ENCODE measurements at regions not wholly inside any gene's neighbourhood (a gene's known extent, or its start where the extent isn't known, plus 50 kb on each side); places are given as distances from the start of the nearest gene placed in this dataset.

- TF ChIP-seq, protein P1, sequence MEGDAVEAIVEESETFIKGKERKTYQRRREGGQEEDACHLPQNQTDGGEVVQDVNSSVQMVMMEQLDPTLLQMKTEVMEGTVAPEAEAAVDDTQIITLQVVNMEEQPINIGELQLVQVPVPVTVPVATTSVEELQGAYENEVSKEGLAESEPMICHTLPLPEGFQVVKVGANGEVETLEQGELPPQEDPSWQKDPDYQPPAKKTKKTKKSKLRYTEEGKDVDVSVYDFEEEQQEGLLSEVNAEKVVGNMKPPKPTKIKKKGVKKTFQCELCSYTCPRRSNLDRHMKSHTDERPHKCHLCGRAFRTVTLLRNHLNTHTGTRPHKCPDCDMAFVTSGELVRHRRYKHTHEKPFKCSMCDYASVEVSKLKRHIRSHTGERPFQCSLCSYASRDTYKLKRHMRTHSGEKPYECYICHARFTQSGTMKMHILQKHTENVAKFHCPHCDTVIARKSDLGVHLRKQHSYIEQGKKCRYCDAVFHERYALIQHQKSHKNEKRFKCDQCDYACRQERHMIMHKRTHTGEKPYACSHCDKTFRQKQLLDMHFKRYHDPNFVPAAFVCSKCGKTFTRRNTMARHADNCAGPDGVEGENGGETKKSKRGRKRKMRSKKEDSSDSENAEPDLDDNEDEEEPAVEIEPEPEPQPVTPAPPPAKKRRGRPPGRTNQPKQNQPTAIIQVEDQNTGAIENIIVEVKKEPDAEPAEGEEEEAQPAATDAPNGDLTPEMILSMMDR (IDR thresholded peaks at IDR 0.05; ENCODE audit: poor library complexity, severe bottlenecking), result no peak
- Histone ChIP-seq H3K36me3 (ENCODE audit: low read depth) (no peaks in the 10 kb centered on the region; the same call in 1 of the 2 replicates), H3K27me3 (ENCODE audit: insufficient read depth, poor library complexity, severe bottlenecking) (no peaks in the 10 kb centered on the region), H3K27ac (ENCODE audit: poor library complexity, severe bottlenecking) (no peak overlapping the region), H3K4me1 (ENCODE audit: insufficient read depth, poor library complexity, severe bottlenecking) (peaks cover 2% of the 10 kb centered on the region), H3K9me3 (ENCODE audit: severe bottlenecking) (no peaks in the 10 kb centered on the region), H3K4me3 (ENCODE audit: severe bottlenecking) (no peak overlapping the region)
- no peak for ATAC-seq (ENCODE audit: low read depth)
- DNase-seq (ENCODE audit: low spot score), result no peak
Measured at GRCh38 chr7:115153769-115154477, 232.0 kb downstream of the MDFIC start.

GRCh38 chr7:115153176-115153575 lies 231.3 kb downstream of the MDFIC start:
- Histone ChIP-seq H3K27ac (ENCODE audit: poor library complexity, severe bottlenecking) (no peak overlapping the region), H3K27me3 (ENCODE audit: insufficient read depth, poor library complexity, severe bottlenecking) (no peaks in the 10 kb centered on the region), H3K4me1 (ENCODE audit: insufficient read depth, poor library complexity, severe bottlenecking) (peaks cover 2% of the 10 kb centered on the region), H3K36me3 (ENCODE audit: low read depth) (no peaks in the 10 kb centered on the region; the same call in 1 of the 2 replicates), H3K9me3 (ENCODE audit: severe bottlenecking) (no peaks in the 10 kb centered on the region), H3K4me3 (ENCODE audit: severe bottlenecking) (no peak overlapping the region)
- ATAC-seq (ENCODE audit: low read depth), result no peak
- DNase-seq (ENCODE audit: low spot score), result no peak
- TF ChIP-seq, protein P1 (IDR thresholded peaks at IDR 0.05; ENCODE audit: poor library complexity, severe bottlenecking), result no peak

DNA sequence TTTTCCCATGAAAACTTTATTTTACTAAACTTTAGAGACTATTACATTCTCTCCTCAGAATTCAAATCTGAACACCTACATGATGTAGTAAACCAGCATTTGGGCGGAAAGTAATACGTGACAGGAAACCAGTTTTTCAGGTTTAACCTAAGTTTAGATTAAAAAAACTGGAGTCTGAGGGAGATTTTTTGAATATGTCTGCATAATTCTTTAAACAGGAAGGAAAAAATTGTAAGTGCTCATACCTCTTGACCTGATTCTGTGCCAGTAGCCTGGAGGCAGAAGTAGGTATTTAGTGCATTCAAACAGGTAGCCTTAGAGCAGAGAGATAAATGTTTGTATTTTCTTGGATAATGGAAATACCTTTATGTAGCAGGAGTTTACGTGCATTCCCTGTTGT lies 224.3 kb downstream of the MDFIC start:
- Histone ChIP-seq H3K4me1 (ENCODE audit: insufficient read depth, poor library complexity, severe bottlenecking) (peaks cover 21% of the 10 kb centered on the region), H3K9me3 (ENCODE audit: severe bottlenecking) (no peaks in the 10 kb centered on the region), H3K27ac (ENCODE audit: poor library complexity, severe bottlenecking) (peak overlapping the region; percentile 92), H3K36me3 (ENCODE audit: low read depth) (no peaks in the 10 kb centered on the region), H3K4me3 (ENCODE audit: severe bottlenecking) (no peak overlapping the region), H3K27me3 (ENCODE audit: insufficient read depth, poor library complexity, severe bottlenecking) (no peaks in the 10 kb centered on the region)
- DNase-seq (ENCODE audit: low spot score), result peak; percentile 66
- ATAC-seq (ENCODE audit: low read depth), result peak; percentile 96
- TF ChIP-seq, protein P1 (IDR thresholded peaks at IDR 0.05; ENCODE audit: poor library complexity, severe bottlenecking), result no peak

DNA sequence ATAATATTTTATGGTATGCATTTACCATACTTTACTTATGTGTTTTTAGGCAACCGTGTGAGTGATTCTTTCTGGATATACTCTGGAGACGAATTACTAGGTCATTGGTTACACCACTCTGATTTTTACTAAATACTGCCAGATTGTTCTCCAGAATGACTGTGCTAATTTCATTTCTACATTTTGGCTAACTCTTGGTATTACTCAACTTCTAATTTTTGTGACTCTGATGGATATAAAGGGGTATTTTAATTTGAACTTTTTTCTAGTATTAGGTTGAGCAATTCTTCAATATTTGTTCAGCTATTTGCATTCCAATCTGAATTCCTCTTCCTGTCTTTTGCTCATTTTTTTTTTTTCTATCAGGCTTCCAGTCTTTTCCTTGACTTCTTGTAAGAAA lies 223.6 kb downstream of the MDFIC start:
- no peaks in the 10 kb centered on the region for H3K27me3 ChIP-seq (ENCODE audit: insufficient read depth, poor library complexity, severe bottlenecking)
- peak overlapping the region; percentile 92 for H3K27ac ChIP-seq (ENCODE audit: poor library complexity, severe bottlenecking)
- no peaks in the 10 kb centered on the region for H3K36me3 ChIP-seq (ENCODE audit: low read depth)
- no peak for DNase-seq (ENCODE audit: low spot score)
- H3K9me3 ChIP-seq (ENCODE audit: severe bottlenecking), result no peaks in the 10 kb centered on the region
- TF ChIP-seq, protein P1 (IDR thresholded peaks at IDR 0.05; ENCODE audit: poor library complexity, severe bottlenecking), result no peak
- no peak overlapping the region for H3K4me3 ChIP-seq (ENCODE audit: severe bottlenecking)
- peak; percentile 40 for ATAC-seq (ENCODE audit: low read depth)
- H3K4me1 ChIP-seq (ENCODE audit: insufficient read depth, poor library complexity, severe bottlenecking), result peaks cover 21% of the 10 kb centered on the region

- ATAC-seq (ENCODE audit: low read depth) (no peak), DNase-seq (ENCODE audit: low spot score) (no peak)
- H3K27me3 ChIP-seq (ENCODE audit: insufficient read depth, poor library complexity, severe bottlenecking), result no peaks in the 10 kb centered on the region
- no peak overlapping the region for H3K4me3 ChIP-seq (ENCODE audit: severe bottlenecking)
- H3K36me3 ChIP-seq (ENCODE audit: low read depth), result no peaks in the 10 kb centered on the region
- no peaks in the 10 kb centered on the region for H3K9me3 ChIP-seq (ENCODE audit: severe bottlenecking)
- TF ChIP-seq, protein P1 (IDR thresholded peaks at IDR 0.05; ENCODE audit: poor library complexity, severe bottlenecking), result no peak
- H3K27ac ChIP-seq (ENCODE audit: poor library complexity, severe bottlenecking), result no peak overlapping the region
- H3K4me1 ChIP-seq (ENCODE audit: insufficient read depth, poor library complexity, severe bottlenecking), result no peaks in the 10 kb centered on the region
Measured at GRCh38 chr7:115137816-115138215, 215.9 kb downstream of the MDFIC start.

Measured in RWPE2 (cell line).